SH-SY5Y (cell line): ENCODE measurements at regions not wholly inside any gene's neighbourhood (a gene's known extent, or its start where the extent isn't known, plus 50 kb on each side); places are given as distances from the start of the nearest gene placed in this dataset.

Source experiments
- GATA2 ChIP-seq: IDR thresholded peaks from 2 replicates; pipeline ENCODE4 v1.6.1; 2011; ENCODE audit warnings: mild to moderate bottlenecking, low read depth, low read length
- GATA3 ChIP-seq: IDR thresholded peaks from 2 replicates; pipeline ENCODE4 v1.6.1; 2011; ENCODE audit warnings: low read depth, mild to moderate bottlenecking, low read length, moderate library complexity

DNA sequence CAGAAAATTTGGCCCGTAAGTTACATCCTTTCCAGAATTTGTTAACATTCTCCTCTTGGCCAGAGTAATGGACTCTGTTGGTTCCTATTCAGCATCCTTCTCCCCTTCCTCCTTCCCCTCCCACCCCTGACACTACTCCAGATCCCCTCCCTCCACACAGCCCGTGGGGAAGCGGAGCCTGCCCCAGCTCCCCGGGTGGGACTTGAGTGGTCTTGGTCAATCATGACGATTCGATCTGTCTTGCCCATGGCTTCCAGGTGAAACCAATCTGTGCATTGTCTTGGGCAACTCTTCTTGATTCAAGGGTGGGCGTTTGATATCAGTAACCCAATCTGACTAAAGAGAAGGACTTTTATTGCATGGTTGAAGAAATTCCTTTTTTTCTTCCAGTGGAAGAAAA lies 143.9 kb downstream of the ANKRD60 start:
- TF ChIP-seq GATA2 (no peak), GATA3 (no peak)
